B cell (primary cell): ENCODE measurements at regions not wholly inside any gene's neighbourhood (a gene's known extent, or its start where the extent isn't known, plus 50 kb on each side); places are given as distances from the start of the nearest gene placed in this dataset.

Source experiments
- ATAC-seq: fragments of 200-7000 bp; cut with Tn5 transposase; one replicate; pipeline ENCODE4 v1.10.0; 2021; ENCODE audit warnings: low read depth, mild to moderate bottlenecking, moderate number of reproducible peaks, moderate library complexity
- CTCF ChIA-PET: fragments of 350-600 bp; sonication (Branson Sonifier 250); formaldehyde crosslinking; loops from one replicate; lab custom pipeline; 2021; ENCODE audit warnings: antibody characterized with exemption, inconsistent platforms; lab: Charles Lee
- POLR2A ChIA-PET: fragments of 350-600 bp; sonication (Branson Sonifier 250); formaldehyde crosslinking; loops from one replicate; lab custom pipeline; 2021; ENCODE audit warnings: antibody characterized with exemption; lab: Charles Lee
- DNase-seq: peaks from one replicate; pipeline ENCODE4 v3.0.0; 2013
- H2AFZ ChIP-seq: 2 replicates; pipeline ENCODE4 v1.6.1; 2012; ENCODE audit warnings: mild to moderate bottlenecking, low read depth, low read length; ENCODE audit not compliant: insufficient read depth, poor library complexity, severe bottlenecking
- H3K27ac ChIP-seq, 2 donors: 1 replicate in 1 of 2; 2 replicates in 1 of 2; pipeline ENCODE4 v1.5.1; 2012 to 2013; ENCODE audit warnings: low read length in 2 of 2, mild to moderate bottlenecking in 2 of 2, moderate library complexity in 1 of 2
- H3K27me3 ChIP-seq, 4 experiments: fragments of 200-600 bp in 1 of 4; sonication (generic) in 1 of 4; replicated peaks in 1 of 4; 1 replicate in 2 of 4; 2 replicates in 2 of 4; pipeline versions ENCODE4 v1.6.1 to v1.7.0; 2013 to 2016; ENCODE audit warnings: low read length in 3 of 4, mild to moderate bottlenecking in 2 of 4, mixed read lengths in 1 of 4, moderate library complexity in 1 of 4; ENCODE audit not compliant: insufficient read depth in 4 of 4, control insufficient read depth in 3 of 4; ENCODE audit errors: control extremely low read depth in 1 of 4
- H3K36me3 ChIP-seq, 2 experiments: replicated peaks in 1 of 2; 1 replicate in 1 of 2; 2 replicates in 1 of 2; pipeline versions ENCODE4 v1.6.1 to v1.7.1; 2013; ENCODE audit warnings: low read length in 1 of 2; ENCODE audit not compliant: insufficient read depth in 2 of 2, control insufficient read depth in 1 of 2; ENCODE audit errors: control extremely low read depth in 1 of 2, extremely low read depth in 1 of 2
- H3K4me1 ChIP-seq, 2 donors: fragments of 200-600 bp in 1 of 2; sonication (generic) in 1 of 2; 1 replicate in 1 of 2; 2 replicates in 1 of 2; pipeline versions ENCODE4 v1.5.1 to v1.6.1; 2013 to 2017; ENCODE audit warnings: low read length in 2 of 2; ENCODE audit not compliant: control insufficient read depth in 2 of 2, insufficient read depth in 2 of 2
- H3K4me2 ChIP-seq: replicated peaks from 2 replicates; pipeline ENCODE3; 2012; ENCODE audit warnings: mild to moderate bottlenecking, low read depth, low read length; ENCODE audit not compliant: poor library complexity, severe bottlenecking
- H3K4me3 ChIP-seq, 5 experiments: fragments of 200-600 bp in 1 of 5; sonication (generic) in 1 of 5; 1 replicate in 3 of 5; 2 replicates in 2 of 5; pipeline versions ENCODE4 v1.5.1 to v1.7.0; 2011 to 2016; ENCODE audit warnings: low read length in 4 of 5, mild to moderate bottlenecking in 4 of 5, low read depth in 2 of 5, control low read depth in 1 of 5, moderate library complexity in 1 of 5; ENCODE audit not compliant: insufficient read depth in 1 of 5; ENCODE audit errors: control extremely low read depth in 1 of 5, extremely low read depth in 1 of 5
- H3K79me2 ChIP-seq: fragments of 200-600 bp; sonication (generic); one replicate; pipeline ENCODE4 v1.6.0; 2016; ENCODE audit warnings: low read length; ENCODE audit not compliant: control insufficient read depth, insufficient read depth
- H3K9ac ChIP-seq: fragments of 200-600 bp; sonication (generic); 2 replicates; pipeline ENCODE4 v1.6.1; 2017; ENCODE audit warnings: mild to moderate bottlenecking, low read length, moderate library complexity
- H3K9me3 ChIP-seq, 3 donors: one replicate each; pipeline versions ENCODE4 v1.6.1 to v1.7.1; 2013; ENCODE audit warnings: low read length in 2 of 3; ENCODE audit not compliant: control insufficient read depth in 2 of 3, insufficient read depth in 1 of 3; ENCODE audit errors: control extremely low read depth in 1 of 3
- H4K20me1 ChIP-seq: 2 replicates; pipeline ENCODE4 v1.6.0; 2012; ENCODE audit warnings: mild to moderate bottlenecking, low read length; ENCODE audit not compliant: insufficient read depth, control insufficient read depth, poor library complexity, severe bottlenecking
- H3K27ac Mint-ChIP-seq: one replicate; pipeline ENCODE4 v1.8.0; 2021; ENCODE audit warnings: mixed read lengths
- H3K27me3 Mint-ChIP-seq: one replicate; pipeline ENCODE4 v1.8.0; 2021; ENCODE audit warnings: mixed read lengths
- H3K4me1 Mint-ChIP-seq: one replicate; pipeline ENCODE4 v1.8.0; 2021; ENCODE audit warnings: mixed read lengths
- H3K4me3 Mint-ChIP-seq: one replicate; pipeline ENCODE4 v1.8.0; 2021; ENCODE audit warnings: mixed read lengths
- H3K9me3 Mint-ChIP-seq: one replicate; pipeline ENCODE4 v1.8.0; 2022; ENCODE audit warnings: mixed read lengths; ENCODE audit not compliant: insufficient read depth
- CTCF ChIP-seq: fragments of 200-600 bp; IDR thresholded peaks from one replicate; pipeline ENCODE4 v1.8.0; 2022; ENCODE audit warnings: antibody characterized with exemption, mild to moderate bottlenecking
- EZH2 ChIP-seq: IDR thresholded peaks from 2 replicates; pipeline ENCODE4 v1.6.1; 2012; ENCODE audit warnings: borderline replicate concordance, low read depth, mild to moderate bottlenecking, moderate library complexity, low read length; ENCODE audit not compliant: insufficient read depth, poor library complexity, severe bottlenecking
- WGBS: methylation state at CpG from one replicate; pipeline ENCODE4 v1.1.5; 2013; ENCODE audit warnings: missing lambda C conversion rate; ENCODE audit not compliant: insufficient coverage; 5-methylcytosine and 5-hydroxymethylcytosine counted together
- intact Hi-C: fragments of 100-400 bp; cut with micrococcal nuclease; formaldehyde crosslinking; loops from one replicate; pipeline ENCODE4 v1.10.0; 2022

GRCh38 chrX:25860322-25860721, 277.8 kb upstream of the MAGEB18 start:
- no peaks in the 10 kb centered on the region for H3K4me1 ChIP-seq
- H4K20me1 ChIP-seq, result no peaks in the 10 kb centered on the region
- peaks cover 0 to 4% (median 0%) of the 10 kb centered on the region in 3 donors for H3K9me3 ChIP-seq
- Mint-ChIP-seq H3K27me3 (no peaks in the 10 kb centered on the region), H3K27ac (no peak overlapping the region), H3K9me3 (no peaks in the 10 kb centered on the region), H3K4me3 (no peak overlapping the region), H3K4me1 (no peaks in the 10 kb centered on the region)
- no peak overlapping the region for H3K9ac ChIP-seq
- no peaks in the 10 kb centered on the region for H3K36me3 ChIP-seq
- POLR2A ChIA-PET, result no interaction called here
- ATAC-seq, result no peak
- H3K27me3 ChIP-seq, result no peaks in the 10 kb centered on the region
- TF ChIP-seq EZH2, result no peak
- no peak for TF ChIP-seq CTCF
- no peak overlapping the region for H3K27ac ChIP-seq
- no peak overlapping the region for H3K4me3 ChIP-seq
- no peaks in the 10 kb centered on the region for H3K79me2 ChIP-seq
- CTCF ChIA-PET, result no interaction called here
- intact Hi-C loops, result no loop called here
- WGBS, result 78% methylated on average over 3 of the region's 3 CpGs
- H2AFZ ChIP-seq, result no peak overlapping the region
- H3K4me2 ChIP-seq, result no peak overlapping the region
- no peak for DNase-seq

- no peaks in the 10 kb centered on the region for H3K27me3 Mint-ChIP-seq
- H2AFZ ChIP-seq, result no peak overlapping the region
- no peak overlapping the region for H3K27ac ChIP-seq
- no peaks in the 10 kb centered on the region for H3K79me2 ChIP-seq
- intact Hi-C loops, result no loop called here
- ChIA-PET POLR2A (no interaction called here), CTCF (no interaction called here)
- no peaks in the 10 kb centered on the region for H3K4me1 ChIP-seq
- no CpG with 5 or more reads among the region's 1 CpG for WGBS
- H3K27me3 ChIP-seq, result no peaks in the 10 kb centered on the region
- H3K4me1 Mint-ChIP-seq, result no peaks in the 10 kb centered on the region
- H3K9me3 ChIP-seq, result no peaks in the 10 kb centered on the region
- no peak overlapping the region for H3K4me2 ChIP-seq
- no peak overlapping the region for H3K4me3 ChIP-seq
- H3K9me3 Mint-ChIP-seq, result no peaks in the 10 kb centered on the region
- no peak for DNase-seq
- no peak overlapping the region for H3K27ac Mint-ChIP-seq
- TF ChIP-seq CTCF (no peak), EZH2 (no peak)
- no peak overlapping the region for H3K4me3 Mint-ChIP-seq
- no peaks in the 10 kb centered on the region for H4K20me1 ChIP-seq
- H3K36me3 ChIP-seq, result no peaks in the 10 kb centered on the region
- H3K9ac ChIP-seq, result no peak overlapping the region
- no peak for ATAC-seq
These were observed 268.4 kb upstream of the MAGEB18 start for GRCh38 chrX:25869761-25870160.
